Ascending aorta (tissue), 2 donors: ENCODE measurements at regions not wholly inside any gene's neighbourhood (a gene's known extent, or its start where the extent isn't known, plus 50 kb on each side); places are given as distances from the start of the nearest gene placed in this dataset.

ENCODE experiments used
- DNase-seq, 2 donors: peaks; one replicate each; pipeline ENCODE4 v3.0.0-alpha.2; 2019; ENCODE audit warnings: low spot score in 2 of 2
- H3K27ac ChIP-seq, 2 donors: fragments of 200-600 bp; sonication (generic); one replicate each; pipeline ENCODE4 v1.5.1; 2016 to 2017; ENCODE audit warnings: mild to moderate bottlenecking in 1 of 2
- H3K27me3 ChIP-seq: fragments of 200-600 bp; sonication (generic); one replicate; pipeline ENCODE4 v1.5.1; 2017
- H3K36me3 ChIP-seq, 2 donors: fragments of 200-600 bp; sonication (generic); one replicate each; pipeline ENCODE4 v1.5.1; 2016
- H3K4me1 ChIP-seq, 2 donors: fragments of 200-600 bp; sonication (generic); one replicate each; pipeline ENCODE4 v1.5.1; 2016 to 2017; ENCODE audit warnings: mild to moderate bottlenecking in 1 of 2
- H3K4me3 ChIP-seq, 2 donors: fragments of 200-600 bp; sonication (generic); one replicate each; pipeline ENCODE4 v1.5.1; 2016 to 2017; ENCODE audit warnings: mild to moderate bottlenecking in 1 of 2
- H3K9me3 ChIP-seq, 2 donors: fragments of 200-600 bp; sonication (generic); one replicate each; pipeline ENCODE4 v1.5.1; 2016
- intact Hi-C: fragments of 100-400 bp; cut with DNase I; formaldehyde crosslinking; loops from one replicate; pipeline ENCODE4 v1.15.1; 2023
- TF ChIP-seq, protein P1 (sequence below), 3 experiments: fragments of 200-600 bp in 2 of 3; fragments of 450-650 bp in 1 of 3; sonication (generic) in 2 of 3; IDR thresholded peaks; one replicate each; pipeline ENCODE4 v1.5.1; 2016 to 2019; ENCODE audit warnings: antibody characterized with exemption in 3 of 3, mild to moderate bottlenecking in 1 of 3, moderate library complexity in 1 of 3

DNA sequence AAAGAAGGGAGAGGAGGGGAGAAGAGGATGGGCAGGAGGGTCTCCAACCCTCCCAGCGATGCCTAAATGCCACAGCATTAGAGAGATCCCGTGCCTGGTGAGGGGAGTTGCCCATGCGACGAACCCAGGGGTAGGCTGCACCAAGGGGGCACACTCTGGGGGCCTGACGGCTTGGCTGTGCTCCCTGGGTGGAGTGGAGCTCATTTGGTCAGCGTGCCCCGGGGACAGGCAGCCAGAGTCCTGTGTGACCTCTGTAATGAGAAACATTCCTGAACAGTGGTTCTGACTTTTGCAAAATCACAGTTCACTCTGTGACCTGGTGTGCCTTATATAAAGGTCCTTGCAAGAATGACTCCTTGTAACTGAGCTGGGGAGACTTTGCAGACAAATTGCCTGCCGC lies 205.0 kb upstream of the N4BP1 start:
- H3K27ac ChIP-seq, result no peak overlapping the region
- H3K9me3 ChIP-seq, result no peaks in the 10 kb centered on the region
- H3K36me3 ChIP-seq, result no peaks in the 10 kb centered on the region
- intact Hi-C loops, result no loop called here
- H3K4me1 ChIP-seq, result no peaks in the 10 kb centered on the region
- DNase-seq, result no peak
- no peaks in the 10 kb centered on the region for H3K27me3 ChIP-seq
- no peak overlapping the region for H3K4me3 ChIP-seq
- TF ChIP-seq, protein P1, sequence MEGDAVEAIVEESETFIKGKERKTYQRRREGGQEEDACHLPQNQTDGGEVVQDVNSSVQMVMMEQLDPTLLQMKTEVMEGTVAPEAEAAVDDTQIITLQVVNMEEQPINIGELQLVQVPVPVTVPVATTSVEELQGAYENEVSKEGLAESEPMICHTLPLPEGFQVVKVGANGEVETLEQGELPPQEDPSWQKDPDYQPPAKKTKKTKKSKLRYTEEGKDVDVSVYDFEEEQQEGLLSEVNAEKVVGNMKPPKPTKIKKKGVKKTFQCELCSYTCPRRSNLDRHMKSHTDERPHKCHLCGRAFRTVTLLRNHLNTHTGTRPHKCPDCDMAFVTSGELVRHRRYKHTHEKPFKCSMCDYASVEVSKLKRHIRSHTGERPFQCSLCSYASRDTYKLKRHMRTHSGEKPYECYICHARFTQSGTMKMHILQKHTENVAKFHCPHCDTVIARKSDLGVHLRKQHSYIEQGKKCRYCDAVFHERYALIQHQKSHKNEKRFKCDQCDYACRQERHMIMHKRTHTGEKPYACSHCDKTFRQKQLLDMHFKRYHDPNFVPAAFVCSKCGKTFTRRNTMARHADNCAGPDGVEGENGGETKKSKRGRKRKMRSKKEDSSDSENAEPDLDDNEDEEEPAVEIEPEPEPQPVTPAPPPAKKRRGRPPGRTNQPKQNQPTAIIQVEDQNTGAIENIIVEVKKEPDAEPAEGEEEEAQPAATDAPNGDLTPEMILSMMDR (IDR thresholded peaks at IDR 0.05), result no peak

GRCh38 chr16:48813485-48813884 lies 203.5 kb upstream of the N4BP1 start:
- DNase-seq, result no peak
- H3K36me3 ChIP-seq, result no peaks in the 10 kb centered on the region
- no peak overlapping the region for H3K4me3 ChIP-seq
- TF ChIP-seq, protein P1 (IDR thresholded peaks at IDR 0.05), result no peak
- intact Hi-C loops, result no loop called here
- no peaks in the 10 kb centered on the region for H3K9me3 ChIP-seq
- no peaks in the 10 kb centered on the region for H3K4me1 ChIP-seq
- no peak overlapping the region for H3K27ac ChIP-seq
- H3K27me3 ChIP-seq, result no peaks in the 10 kb centered on the region

DNA sequence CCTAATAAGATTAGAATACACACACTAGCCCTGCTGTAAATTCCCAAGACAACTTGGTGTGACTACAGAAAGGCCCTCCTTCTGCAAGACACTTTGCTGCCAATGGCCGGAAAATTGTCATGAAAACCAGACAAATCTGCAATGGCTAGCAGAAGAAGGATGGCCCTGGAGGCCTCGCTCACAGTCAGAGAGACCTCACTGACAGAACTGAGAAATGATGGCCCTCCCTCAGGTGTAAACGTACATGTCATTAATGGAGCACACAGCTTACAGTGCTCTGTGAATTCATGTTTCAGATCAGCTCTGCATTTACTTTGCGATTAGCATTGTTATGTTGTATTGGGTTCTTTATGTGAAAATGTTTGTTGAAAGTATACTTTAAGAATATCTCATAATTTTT lies 202.9 kb upstream of the N4BP1 start:
- DNase-seq, result no peak
- Histone ChIP-seq H3K4me3 (no peak overlapping the region), H3K27me3 (no peaks in the 10 kb centered on the region), H3K27ac (no peak overlapping the region), H3K4me1 (no peaks in the 10 kb centered on the region), H3K9me3 (no peaks in the 10 kb centered on the region), H3K36me3 (no peaks in the 10 kb centered on the region)
- intact Hi-C loops, result no loop called here
- TF ChIP-seq, protein P1 (IDR thresholded peaks at IDR 0.05), result no peak

DNA sequence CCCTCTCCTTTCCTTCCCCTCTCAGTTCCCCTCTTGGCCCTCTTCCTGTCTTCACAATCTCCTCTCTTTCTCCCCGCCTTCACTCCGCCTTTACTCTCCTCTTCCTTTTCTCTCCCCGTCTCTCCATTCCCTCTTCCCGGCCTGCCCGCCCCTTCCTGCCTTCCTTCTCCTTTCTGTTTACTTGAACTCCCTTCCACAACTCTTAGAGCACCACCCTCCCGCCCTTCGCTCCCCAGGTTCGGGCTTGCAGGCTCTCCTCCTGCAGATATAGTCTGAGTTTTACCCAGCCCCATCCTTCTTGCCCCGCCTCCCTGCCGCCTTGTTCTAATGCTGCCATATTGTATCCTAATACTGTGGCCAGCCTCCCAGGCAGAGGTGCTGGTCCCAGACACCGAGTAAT lies 201.5 kb upstream of the N4BP1 start:
- Histone ChIP-seq H3K36me3 (no peaks in the 10 kb centered on the region), H3K4me3 (no peak overlapping the region), H3K27ac (no peak overlapping the region), H3K9me3 (no peaks in the 10 kb centered on the region), H3K27me3 (no peaks in the 10 kb centered on the region), H3K4me1 (no peaks in the 10 kb centered on the region)
- no peak for DNase-seq
- intact Hi-C loops, result no loop called here
- TF ChIP-seq, protein P1 (IDR thresholded peaks at IDR 0.05), result no peak

- Histone ChIP-seq H3K4me3 (no peak overlapping the region), H3K36me3 (no peaks in the 10 kb centered on the region), H3K4me1 (no peaks in the 10 kb centered on the region), H3K27ac (no peak overlapping the region), H3K27me3 (no peaks in the 10 kb centered on the region), H3K9me3 (no peaks in the 10 kb centered on the region)
- TF ChIP-seq, protein P1 (IDR thresholded peaks at IDR 0.05), result no peak
- intact Hi-C loops, result no loop called here
- no peak for DNase-seq
Measured at GRCh38 chr16:48810803-48811453, 200.9 kb upstream of the N4BP1 start.

GRCh38 chr16:48810436-48810802 lies 200.4 kb upstream of the N4BP1 start:
- H3K9me3 ChIP-seq, result no peaks in the 10 kb centered on the region
- H3K27me3 ChIP-seq, result no peaks in the 10 kb centered on the region
- TF ChIP-seq, protein P1 (IDR thresholded peaks at IDR 0.05), result no peak
- no peak overlapping the region for H3K27ac ChIP-seq
- no peaks in the 10 kb centered on the region for H3K36me3 ChIP-seq
- H3K4me1 ChIP-seq, result no peaks in the 10 kb centered on the region
- intact Hi-C loops, result no loop called here
- no peak for DNase-seq
- no peak overlapping the region for H3K4me3 ChIP-seq
